NCI-H2107 treated with DMSO at 0.1 percent for 48 hours (cell line): ENCODE measurements at regions not wholly inside any gene's neighbourhood (a gene's known extent, or its start where the extent isn't known, plus 50 kb on each side); places are given as distances from the start of the nearest gene placed in this dataset.
"Not testable (repeated sequence)": the region's sequence is repeated elsewhere in the genome, so short reads cannot be mapped to it uniquely, and the experiment has no call there.

Experiments used
- DNase-seq: peaks from one replicate; lab custom pipeline; 2025; ENCODE audit not compliant: unreplicated experiment; lab: John Stamatoyannopoulos, UW

DNA sequence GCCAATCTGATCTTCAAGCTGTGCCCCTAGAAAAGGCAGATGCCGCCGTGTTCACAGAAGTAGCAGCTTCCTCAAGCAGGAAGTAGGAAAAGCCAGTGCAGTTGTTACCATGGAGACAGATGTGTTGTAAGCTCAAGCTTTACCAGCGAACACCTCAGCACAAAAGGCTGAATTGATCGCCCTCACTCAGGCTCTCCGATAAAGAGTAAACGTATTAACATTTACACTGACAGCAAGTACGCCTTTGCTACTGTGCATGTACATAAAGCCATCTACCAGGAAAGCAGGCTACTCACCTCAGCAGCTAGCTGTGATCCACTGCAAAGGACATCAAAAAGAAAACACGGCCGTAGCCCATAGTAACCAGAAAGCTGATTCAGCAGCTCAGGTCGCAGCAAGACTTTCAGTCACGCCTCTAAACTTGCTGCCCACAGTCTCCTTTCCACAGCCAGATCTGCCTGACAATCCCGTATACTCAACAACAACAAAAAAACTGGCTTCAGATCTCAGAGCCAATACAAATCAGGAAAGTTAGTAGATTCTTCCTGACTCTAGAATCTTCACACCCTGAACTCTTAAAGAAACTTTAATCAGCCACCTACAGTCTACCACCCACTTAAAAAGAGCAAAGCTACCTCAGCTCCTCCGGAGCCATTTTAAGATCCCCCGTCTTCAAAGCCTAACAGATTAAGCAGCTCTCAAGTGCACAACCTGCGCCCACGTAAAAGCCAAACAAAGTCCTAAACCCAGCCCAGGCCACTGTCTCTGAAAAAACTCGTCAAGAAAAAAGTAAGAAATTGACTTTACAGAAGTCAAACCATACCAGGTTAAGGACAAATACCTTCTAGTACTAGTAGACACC lies 160.0 kb downstream of the DEFB131A start:
- DNase-seq = peak; percentile 10

GRCh38 chr4:9604893-9605190 lies 160.6 kb downstream of the DEFB131A start:
- DNase-seq = not testable (repeated sequence)

DNA sequence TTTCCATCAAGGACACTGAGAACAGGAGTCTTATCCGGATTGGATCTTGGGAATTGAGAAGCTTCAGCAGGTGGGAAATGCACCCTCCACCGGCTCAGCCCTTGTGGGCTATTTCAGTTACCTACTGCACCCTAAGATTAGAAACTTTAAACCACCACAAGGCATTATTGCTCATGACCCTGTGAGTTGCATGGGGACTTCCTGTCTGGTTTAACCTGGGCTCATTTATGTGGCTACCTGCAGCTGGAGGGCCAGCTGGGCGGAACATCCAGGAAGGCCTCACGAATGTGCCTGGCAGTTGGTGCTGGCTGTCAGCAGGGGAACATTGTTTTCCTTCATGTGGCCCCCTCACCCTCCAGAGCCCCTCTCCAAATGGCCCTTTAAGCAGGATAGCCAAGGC lies 164.1 kb downstream of the DEFB131A start:
- DNase-seq = no peak

- DNase-seq = not testable (repeated sequence)
These were observed 166.1 kb downstream of the DEFB131A start for GRCh38 chr4:9610321-9610720.

- no peak for DNase-seq
These were observed 166.9 kb downstream of the DEFB131A start for GRCh38 chr4:9611101-9611500.

DNA sequence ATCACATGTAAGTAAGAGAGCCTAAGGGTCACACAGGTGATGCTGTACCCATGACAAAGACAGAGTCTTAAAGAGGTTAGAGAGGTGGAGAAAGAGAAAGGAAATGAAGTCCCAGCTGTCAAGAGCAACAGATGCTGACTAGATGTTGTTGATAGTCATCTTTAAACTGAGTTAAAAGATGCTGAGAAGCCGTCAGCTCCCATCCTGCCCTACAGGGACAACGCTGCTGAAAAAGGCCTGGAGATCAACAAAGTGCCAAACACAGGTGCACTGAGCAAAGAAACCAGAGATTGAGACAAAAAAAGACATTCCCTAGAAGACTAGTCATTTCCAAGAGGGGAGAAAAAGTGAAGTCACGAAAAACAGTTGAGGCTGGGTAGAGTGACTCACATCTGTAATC lies 145.0 kb upstream of the DRD5 start:
- DNase-seq = not testable (repeated sequence)

DNA sequence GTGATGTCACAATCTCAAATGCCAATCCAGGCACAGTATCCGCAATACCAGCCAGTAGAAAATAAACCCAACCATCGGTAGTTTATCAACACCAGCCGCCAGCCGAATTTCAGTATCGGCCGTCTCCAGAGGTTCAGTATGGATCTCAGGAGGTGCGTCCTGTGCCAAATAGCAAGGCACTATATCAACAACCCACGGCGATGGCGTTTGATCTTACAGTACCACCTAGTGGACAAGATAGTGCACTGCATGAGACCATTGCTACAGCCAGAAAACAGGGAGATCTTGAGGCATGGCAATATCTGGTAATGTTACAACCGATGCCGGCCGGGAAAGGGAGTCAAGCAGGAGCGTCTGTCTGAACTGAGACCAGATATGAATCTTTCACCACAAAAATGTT lies 121.8 kb upstream of the DRD5 start:
- not testable (repeated sequence) for DNase-seq

DNA sequence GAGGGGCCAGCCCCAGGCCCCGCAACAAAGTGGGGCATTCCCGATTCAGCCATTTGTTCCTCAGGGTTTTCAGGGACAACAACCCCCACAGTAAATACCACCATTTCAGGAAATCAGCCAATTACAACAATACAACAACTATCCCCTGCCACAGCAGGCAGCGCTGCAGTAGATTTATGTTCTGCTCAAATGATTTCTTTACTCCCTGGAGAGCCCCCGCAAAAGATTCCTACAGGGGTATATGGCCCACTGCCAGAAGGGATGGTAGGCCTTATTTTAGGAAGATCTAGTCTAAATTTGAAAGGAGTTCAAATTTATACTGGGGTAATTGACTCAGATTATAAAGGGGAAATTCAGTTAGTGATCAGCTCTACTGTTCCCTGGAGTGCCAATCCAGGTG lies 120.5 kb upstream of the DRD5 start:
- DNase-seq = not testable (repeated sequence)

GRCh38 chr4:9670725-9671124 lies 110.7 kb upstream of the DRD5 start:
- DNase-seq = not testable (repeated sequence)

DNA sequence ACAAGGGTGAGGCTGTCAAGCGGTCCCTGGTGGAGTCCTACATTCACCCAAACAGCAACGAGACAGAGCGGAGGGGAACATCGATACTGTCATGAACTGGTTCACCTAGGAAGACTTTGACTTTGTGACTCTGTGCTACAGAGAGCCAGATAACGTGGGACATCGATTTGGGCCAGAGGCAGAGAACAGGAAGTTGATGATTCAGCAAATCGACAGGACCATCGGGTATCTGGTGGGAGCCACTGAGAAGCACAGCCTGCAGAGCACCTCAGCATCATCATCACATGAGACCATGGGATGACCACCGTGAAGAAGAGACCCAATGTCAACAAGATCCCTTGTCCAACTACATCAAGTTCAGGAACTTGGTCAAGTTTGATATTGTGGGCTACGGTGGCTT lies 104.1 kb upstream of the DRD5 start:
- DNase-seq = not testable (repeated sequence)

DNA sequence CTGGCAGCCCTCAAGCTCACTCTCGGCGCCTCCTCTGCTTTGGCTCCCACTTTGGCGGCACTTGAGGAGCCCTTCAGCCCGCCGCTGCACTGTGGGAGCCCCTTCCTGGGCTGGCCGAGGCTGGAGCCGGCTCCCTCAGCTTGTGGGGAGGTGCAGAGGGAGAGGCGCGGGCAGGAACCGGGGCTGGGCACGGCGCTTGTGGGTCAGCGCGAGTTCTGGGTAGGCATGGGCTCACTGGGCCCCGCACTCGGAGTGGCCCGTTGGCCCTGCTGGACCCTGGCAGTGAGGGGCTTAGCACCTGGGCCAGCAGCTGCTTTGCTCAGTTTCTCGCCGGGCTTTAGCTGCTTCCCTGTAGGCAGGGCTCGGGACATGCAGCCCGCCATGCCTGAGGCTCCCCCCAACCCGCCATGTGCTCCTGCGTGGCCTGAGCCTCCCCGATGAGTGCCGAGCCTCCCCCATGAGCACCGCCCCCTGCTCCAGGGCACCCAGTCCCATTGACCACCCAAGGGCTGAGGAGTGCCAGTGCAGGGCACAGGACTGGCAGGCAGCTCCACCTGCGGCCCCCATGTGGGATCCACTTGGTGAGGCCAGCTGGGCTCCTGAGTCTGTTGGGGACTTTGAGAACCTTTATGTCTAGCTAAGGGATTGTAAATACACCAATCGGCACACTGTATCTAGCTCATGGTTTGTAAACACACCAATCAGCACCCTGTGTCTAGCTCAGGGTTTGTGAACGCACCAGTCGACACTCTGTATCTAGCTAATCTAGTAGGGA lies 101.5 kb upstream of the DRD5 start:
- no peak for DNase-seq

DNA sequence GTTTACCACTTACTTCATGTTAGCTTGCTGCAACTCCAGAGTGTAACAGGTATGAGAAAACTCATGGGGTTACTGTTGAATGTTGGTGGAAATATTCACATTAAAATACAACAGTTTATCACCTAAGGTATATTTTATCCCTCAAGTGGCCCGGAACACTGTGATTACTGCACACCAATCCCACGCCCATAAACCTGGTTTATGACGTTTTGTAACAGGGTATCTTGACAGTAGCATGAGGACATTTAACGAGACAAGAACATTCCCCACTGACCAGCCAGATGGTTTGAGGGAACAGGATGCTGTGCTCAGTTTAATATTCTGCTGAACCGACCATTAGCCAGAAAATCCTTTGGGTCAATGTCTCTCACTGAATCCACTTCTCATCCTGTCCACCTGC lies 98.3 kb upstream of the DRD5 start:
- DNase-seq = not testable (repeated sequence)

DNA sequence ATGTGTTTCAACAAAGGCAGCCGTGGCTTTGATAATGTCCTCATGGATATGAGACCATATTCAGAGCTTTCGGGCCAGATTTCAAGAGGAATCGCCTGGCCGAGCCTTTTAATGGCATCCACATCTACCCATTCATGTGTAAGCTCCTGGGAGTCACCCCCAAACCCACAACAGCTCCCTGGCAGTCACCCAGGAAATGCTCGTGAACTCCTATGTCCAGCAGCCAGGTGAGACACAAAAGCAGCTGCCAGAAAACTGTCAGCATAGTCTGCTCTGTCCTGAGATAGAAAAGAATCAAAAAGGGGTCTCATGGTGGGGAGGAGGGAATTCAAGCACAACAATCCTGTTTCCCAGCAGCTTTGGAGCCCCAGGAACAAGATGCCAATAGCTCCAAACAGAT lies 96.4 kb upstream of the DRD5 start:
- not testable (repeated sequence) for DNase-seq

GRCh38 chr4:9685692-9686091 lies 95.7 kb upstream of the DRD5 start:
- DNase-seq = no peak

DNA sequence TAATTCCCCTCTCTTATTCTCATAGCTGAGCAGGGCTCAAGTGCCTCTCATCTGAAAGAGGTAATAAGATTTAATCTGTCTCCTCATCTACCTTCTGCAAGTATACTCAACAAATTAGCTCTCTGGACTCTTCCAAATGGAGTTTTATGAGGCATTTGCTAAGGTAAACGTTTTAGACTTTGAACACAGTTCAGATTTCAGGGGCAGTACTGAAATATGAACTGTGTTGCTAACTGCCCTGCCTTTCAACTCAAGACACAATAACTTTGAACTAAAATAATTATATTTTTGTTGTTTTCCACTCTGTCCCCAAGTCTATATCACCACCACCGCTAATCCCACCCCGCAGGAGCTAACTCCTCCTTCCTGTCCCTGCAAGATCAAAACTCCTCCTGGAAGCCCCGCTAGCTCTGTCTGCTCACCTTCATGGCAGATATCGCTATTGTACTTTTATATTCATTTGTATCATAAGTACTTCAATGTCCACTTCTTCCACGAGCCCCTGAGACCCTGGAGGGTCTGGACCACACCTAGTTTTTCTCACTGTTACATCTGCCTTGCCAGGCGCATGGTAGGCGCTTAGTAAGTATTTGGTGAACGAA lies 90.7 kb upstream of the DRD5 start:
- DNase-seq = not testable (repeated sequence)

- peak; percentile 44 for DNase-seq
These were observed 90.0 kb upstream of the DRD5 start for GRCh38 chr4:9691238-9692065.

DNA sequence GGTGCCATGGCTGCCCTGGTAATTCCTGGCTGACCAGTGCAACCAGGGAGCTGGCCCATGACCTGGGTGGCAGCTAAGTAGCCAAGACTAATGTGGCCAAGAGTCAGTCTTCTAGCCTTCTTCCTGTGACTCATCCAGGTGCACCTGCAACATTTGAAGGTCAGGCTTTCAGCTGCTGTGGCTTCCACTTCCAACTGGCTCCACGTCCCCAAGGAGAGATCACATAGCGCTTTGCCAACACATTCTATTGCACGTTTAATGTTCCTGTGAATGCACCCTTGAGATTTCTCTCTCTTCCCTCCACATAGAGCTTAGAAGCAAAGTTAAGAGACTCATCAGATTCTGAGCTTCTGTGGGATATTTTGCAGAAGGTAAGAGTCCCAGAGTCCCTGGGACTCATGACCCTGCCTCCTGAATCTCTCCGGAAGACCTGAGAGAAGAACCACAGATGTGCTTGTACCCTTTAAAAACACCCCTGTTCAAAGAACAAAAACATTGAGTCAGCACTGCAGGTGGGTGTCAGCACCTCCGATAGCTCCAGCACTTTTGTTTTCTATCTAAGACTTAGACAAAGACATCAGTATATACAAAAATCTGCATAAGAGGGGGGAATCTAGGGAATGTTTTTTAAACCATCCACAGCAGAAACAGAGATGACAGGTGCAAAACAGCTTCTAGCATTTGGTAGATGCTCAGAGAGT lies 88.5 kb upstream of the DRD5 start:
- peak; percentile 49 for DNase-seq

DNA sequence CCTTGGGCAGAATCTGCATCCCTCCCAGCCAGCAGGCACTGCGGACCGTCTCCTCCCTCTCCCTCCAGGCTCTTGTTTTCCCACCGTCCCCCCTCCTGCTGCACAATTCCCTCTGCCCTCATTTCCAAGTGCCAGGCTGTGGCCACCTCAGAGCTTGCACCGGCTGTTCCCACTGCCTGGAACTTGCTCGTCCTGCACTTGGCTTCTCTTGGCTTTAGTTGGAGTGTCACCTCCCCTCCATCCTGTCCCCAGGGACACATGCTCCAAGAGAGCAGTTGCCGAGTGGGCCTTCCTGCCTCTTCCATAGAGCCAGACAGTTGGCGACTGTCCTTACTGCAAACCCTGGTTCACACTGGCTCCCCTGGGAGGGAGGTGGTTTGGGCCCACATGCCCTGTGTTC lies 87.0 kb upstream of the DRD5 start:
- DNase-seq = not testable (repeated sequence)

- not testable (repeated sequence) for DNase-seq
These were observed 85.4 kb upstream of the DRD5 start for GRCh38 chr4:9695994-9696393.

DNA sequence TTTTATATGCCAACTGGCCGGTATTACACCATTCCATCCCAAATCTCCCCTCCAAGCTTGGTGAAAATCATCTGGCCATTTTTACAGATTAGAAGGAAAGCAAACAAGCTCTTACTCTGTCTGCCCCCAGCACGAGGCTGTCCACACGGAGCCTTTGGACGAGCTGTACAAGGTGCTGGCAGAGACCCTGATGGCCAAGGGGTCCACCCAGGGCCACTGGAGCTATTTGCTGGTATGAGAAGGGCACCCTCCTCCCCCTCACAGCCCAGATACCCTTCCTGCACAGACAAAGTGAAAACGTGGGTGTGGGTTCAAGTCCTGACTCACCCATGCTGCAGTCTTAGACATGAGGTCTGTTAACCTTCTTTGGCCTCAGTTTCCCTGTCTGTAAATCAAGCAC lies 84.9 kb upstream of the DRD5 start:
- DNase-seq = not testable (repeated sequence)
